Stomach (tissue), 8 donors: ENCODE measurements at regions not wholly inside any gene's neighbourhood (a gene's known extent, or its start where the extent isn't known, plus 50 kb on each side); places are given as distances from the start of the nearest gene placed in this dataset.

Experiments used
- DNase-seq, 2 donors: peaks; one replicate each; pipeline versions ENCODE4 v3.0.0 to v3.0.0-alpha.2; 2013 to 2019
- H3K27ac ChIP-seq, 5 donors: fragments of 200-600 bp in 4 of 5; sonication (generic) in 4 of 5; one replicate each; pipeline ENCODE4 v1.5.1; 2013 to 2019; ENCODE audit warnings: mild to moderate bottlenecking in 1 of 5, moderate library complexity in 1 of 5
- H3K27me3 ChIP-seq, 3 donors: fragments of 200-600 bp; sonication (generic); one replicate each; pipeline ENCODE4 v1.5.1; 2017 to 2019; ENCODE audit warnings: mixed run types in 1 of 3
- H3K36me3 ChIP-seq, 4 donors: fragments of 200-600 bp; sonication (generic); 1 replicate in 3 of 4; 2 replicates in 1 of 4; pipeline ENCODE4 v1.5.1; 2016 to 2019
- H3K4me1 ChIP-seq, 4 donors: fragments of 200-600 bp; sonication (generic); one replicate each; pipeline ENCODE4 v1.5.1; 2016 to 2019
- H3K4me3 ChIP-seq, 4 donors: fragments of 200-600 bp; sonication (generic) in 3 of 4; one replicate each; pipeline ENCODE4 v1.5.1; 2016 to 2019; ENCODE audit warnings: mild to moderate bottlenecking in 1 of 4
- H3K9me3 ChIP-seq, 4 donors: fragments of 200-600 bp; sonication (generic); one replicate each; pipeline ENCODE4 v1.5.1; 2016 to 2019
- EP300 ChIP-seq: sonication (generic); formaldehyde crosslinking; IDR thresholded peaks from one replicate; pipeline ENCODE4 v1.6.1; 2017; ENCODE audit warnings: antibody characterized with exemption
- POLR2A ChIP-seq, 4 donors: fragments of 450-650 bp; IDR thresholded peaks; one replicate each; pipeline ENCODE4 v1.6.1; 2016; ENCODE audit warnings: antibody characterized with exemption in 4 of 4, control low read depth in 2 of 4, mild to moderate bottlenecking in 1 of 4, moderate library complexity in 1 of 4
- POLR2AphosphoS5 ChIP-seq, 3 donors: sonication (generic); formaldehyde crosslinking; IDR thresholded peaks; one replicate each; pipeline ENCODE4 v1.6.1; 2016; ENCODE audit warnings: antibody characterized with exemption in 3 of 3
- whole genome bisulfite sequencing, 5 donors: extraction: QIAGEN DNeasy Blood & Tissue Kit in 3 of 5; methylation state at CpG; one replicate each; pipeline versions ENCODE4 v1.1.5 to v1.1.7; 2013 to 2018; 5-methylcytosine and 5-hydroxymethylcytosine counted together
- intact Hi-C: fragments of 100-400 bp; cut with DNase I; formaldehyde crosslinking; loops from one replicate; pipeline ENCODE4 v1.15.1; 2023; ENCODE audit warnings: low total_unique reads
- TF ChIP-seq, protein P1 (sequence below), 7 experiments: fragments of 450-650 bp in 4 of 7; fragments of 200-600 bp in 3 of 7; sonication (generic) in 3 of 7; IDR thresholded peaks; one replicate each; pipeline ENCODE4 v1.5.1; 2016 to 2019; ENCODE audit warnings: antibody characterized with exemption in 7 of 7, control low read depth in 2 of 7, mild to moderate bottlenecking in 1 of 7
- donor health status: healthy with polysubstance abuse.
- donor health status: Bipolar disorder and iron deficiency.
- donor health status: healthy.

DNA sequence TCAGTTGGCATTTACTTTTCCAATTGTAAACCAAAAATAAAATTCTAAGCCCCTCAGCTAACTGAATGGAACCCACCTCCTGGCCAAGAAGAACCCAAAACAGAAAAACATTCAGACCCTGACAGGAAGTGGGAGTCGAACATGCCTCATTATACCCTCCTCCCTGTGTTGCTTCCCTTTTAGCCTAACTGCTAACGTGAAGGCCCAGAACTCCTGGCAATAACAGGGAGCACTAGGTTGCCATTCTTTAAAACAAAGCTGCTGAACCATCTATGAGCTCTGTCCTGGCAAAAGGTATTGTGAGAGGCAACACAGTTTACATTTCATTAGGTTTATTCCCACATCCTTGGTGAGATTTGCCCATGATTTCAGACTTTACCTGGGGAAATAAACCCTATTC is 481.4 kb downstream of the CHSY3 start:
- Histone ChIP-seq H3K36me3 (no peaks in the 10 kb centered on the region), H3K9me3 (no peaks in the 10 kb centered on the region), H3K27me3 (no peaks in the 10 kb centered on the region), H3K27ac (no peak overlapping the region), H3K4me1 (no peaks in the 10 kb centered on the region), H3K4me3 (no peak overlapping the region)
- DNase-seq = no peak
- intact Hi-C loops = no loop called here
- no peak for TF ChIP-seq POLR2A (IDR thresholded peaks at IDR 0.05)
- no peak for TF ChIP-seq POLR2AphosphoS5 (IDR thresholded peaks at IDR 0.05)
- TF ChIP-seq, protein P1, sequence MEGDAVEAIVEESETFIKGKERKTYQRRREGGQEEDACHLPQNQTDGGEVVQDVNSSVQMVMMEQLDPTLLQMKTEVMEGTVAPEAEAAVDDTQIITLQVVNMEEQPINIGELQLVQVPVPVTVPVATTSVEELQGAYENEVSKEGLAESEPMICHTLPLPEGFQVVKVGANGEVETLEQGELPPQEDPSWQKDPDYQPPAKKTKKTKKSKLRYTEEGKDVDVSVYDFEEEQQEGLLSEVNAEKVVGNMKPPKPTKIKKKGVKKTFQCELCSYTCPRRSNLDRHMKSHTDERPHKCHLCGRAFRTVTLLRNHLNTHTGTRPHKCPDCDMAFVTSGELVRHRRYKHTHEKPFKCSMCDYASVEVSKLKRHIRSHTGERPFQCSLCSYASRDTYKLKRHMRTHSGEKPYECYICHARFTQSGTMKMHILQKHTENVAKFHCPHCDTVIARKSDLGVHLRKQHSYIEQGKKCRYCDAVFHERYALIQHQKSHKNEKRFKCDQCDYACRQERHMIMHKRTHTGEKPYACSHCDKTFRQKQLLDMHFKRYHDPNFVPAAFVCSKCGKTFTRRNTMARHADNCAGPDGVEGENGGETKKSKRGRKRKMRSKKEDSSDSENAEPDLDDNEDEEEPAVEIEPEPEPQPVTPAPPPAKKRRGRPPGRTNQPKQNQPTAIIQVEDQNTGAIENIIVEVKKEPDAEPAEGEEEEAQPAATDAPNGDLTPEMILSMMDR (IDR thresholded peaks at IDR 0.05) = no peak
- TF ChIP-seq EP300 = no peak
- 42 to 68% (median 60%) methylated on average over 2 of the region's 2 CpGs for WGBS, 5 donors

DNA sequence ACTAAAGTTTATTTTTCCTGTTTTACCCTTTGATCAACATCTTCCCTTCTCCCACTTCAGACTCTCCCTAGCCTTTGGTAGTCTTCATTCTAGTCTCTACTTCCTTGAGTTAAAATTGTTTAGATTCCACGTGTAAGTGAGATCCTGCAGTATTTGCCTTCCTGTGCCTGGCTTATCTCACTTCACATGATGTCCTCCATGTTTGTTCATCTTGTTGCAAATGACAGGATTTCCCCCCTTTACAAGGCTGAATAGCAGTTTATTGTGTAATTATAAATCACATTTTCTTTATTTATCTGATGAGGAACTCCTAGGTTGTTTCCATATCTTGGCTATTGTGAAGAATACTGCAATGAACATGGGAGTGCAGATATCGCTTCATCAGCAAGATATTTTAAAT is 461.7 kb downstream of the CHSY3 start:
- no peak overlapping the region for H3K4me3 ChIP-seq
- WGBS, 5 donors = 44 to 56% (median 50%) methylated on average over 2 of the region's 2 CpGs
- H3K27ac ChIP-seq = no peak overlapping the region
- H3K4me1 ChIP-seq = no peaks in the 10 kb centered on the region
- TF ChIP-seq POLR2AphosphoS5 (IDR thresholded peaks at IDR 0.05) (no peak), EP300 (no peak), POLR2A (IDR thresholded peaks at IDR 0.05) (no peak)
- TF ChIP-seq, protein P1 (IDR thresholded peaks at IDR 0.05) = no peak
- intact Hi-C loops = no loop called here
- DNase-seq = no peak
- H3K27me3 ChIP-seq = no peaks in the 10 kb centered on the region
- no peaks in the 10 kb centered on the region for H3K9me3 ChIP-seq
- H3K36me3 ChIP-seq = no peaks in the 10 kb centered on the region

DNA sequence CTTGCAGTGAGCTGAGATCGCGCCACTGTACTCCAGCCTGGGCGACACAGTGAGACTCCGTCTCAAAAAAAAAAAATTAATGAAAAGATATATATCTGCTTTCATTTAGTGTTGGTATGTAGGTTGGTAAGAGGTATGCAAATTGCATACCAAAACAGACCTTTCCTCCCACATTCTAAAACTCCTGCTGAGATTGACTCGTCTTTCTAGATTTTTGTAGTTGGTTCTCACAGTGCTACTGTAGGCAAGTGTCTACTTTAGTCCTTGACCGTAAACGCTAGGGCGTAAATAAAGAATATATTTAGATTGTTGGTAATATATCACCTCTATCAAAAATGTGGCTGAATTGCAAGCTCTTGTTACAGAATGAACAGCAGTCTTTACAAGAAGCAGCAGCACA is 445.9 kb downstream of the CHSY3 start:
- 85 to 94% (median 91%) methylated on average over 8 of the region's 8 CpGs for WGBS, 5 donors
- H3K36me3 ChIP-seq = no peaks in the 10 kb centered on the region
- intact Hi-C loops = no loop called here

DNA sequence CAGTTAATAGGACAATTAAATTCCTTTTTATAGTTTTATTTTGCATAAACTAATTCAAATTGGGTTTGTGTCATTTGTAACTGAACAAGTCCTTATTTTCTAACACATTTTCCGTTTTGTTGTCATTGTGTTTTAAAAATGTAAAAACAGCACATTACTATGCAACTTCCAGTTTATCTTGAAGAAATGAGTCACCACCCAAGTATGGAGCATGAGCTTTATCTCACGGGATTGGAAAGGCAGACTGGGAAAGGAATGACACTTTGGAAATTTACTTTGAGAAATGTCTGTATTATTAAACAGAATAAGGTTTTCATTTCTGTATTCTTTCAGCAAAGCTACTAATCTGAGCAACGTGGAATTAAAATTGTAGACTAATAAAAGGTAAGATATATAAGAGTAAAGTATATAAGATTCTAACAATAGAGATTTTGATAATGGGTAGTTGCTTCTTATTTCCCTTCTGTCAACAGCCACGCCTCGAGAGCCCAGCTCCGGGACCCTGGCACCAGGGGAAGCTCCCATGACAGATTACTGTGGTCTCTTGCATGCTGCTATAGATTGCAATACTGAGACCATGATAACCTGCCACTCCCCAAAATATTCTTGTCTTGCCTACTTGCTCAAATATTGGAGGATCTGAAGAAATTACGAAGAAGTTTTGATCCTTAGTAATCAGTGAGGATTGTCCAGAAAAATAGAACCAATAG is 433.1 kb downstream of the CHSY3 start:
- intact Hi-C loops = no loop called here
- Histone ChIP-seq H3K27ac (no peak overlapping the region), H3K9me3 (no peaks in the 10 kb centered on the region), H3K4me1 (no peaks in the 10 kb centered on the region), H3K36me3 (no peaks in the 10 kb centered on the region), H3K4me3 (no peak overlapping the region), H3K27me3 (no peaks in the 10 kb centered on the region)
- DNase-seq = peak in 1 of 2 donors; percentile 16
- 41 to 59% (median 46%) methylated on average over 7 of the region's 7 CpGs for WGBS, 5 donors
- TF ChIP-seq, protein P1 (IDR thresholded peaks at IDR 0.05) = no peak

More for the DNA sequence above, 445.9 kb downstream of the CHSY3 start:
- no peaks in the 10 kb centered on the region for H3K4me1 ChIP-seq
- no peak overlapping the region for H3K4me3 ChIP-seq
- no peaks in the 10 kb centered on the region for H3K27me3 ChIP-seq
- DNase-seq = no peak
- peaks cover 0 to 6% (median 0%) of the 10 kb centered on the region in 4 donors for H3K9me3 ChIP-seq
- H3K27ac ChIP-seq = no peak overlapping the region
- TF ChIP-seq EP300 (no peak), POLR2A (IDR thresholded peaks at IDR 0.05) (no peak), POLR2AphosphoS5 (IDR thresholded peaks at IDR 0.05) (no peak)
- TF ChIP-seq, protein P1 (IDR thresholded peaks at IDR 0.05) = no peak
